GM19351 (cell line): ENCODE measurements at regions not wholly inside any gene's neighbourhood (a gene's known extent, or its start where the extent isn't known, plus 50 kb on each side); places are given as distances from the start of the nearest gene placed in this dataset.
"Not testable (repeated sequence)": the region's sequence is repeated elsewhere in the genome, so short reads cannot be mapped to it uniquely, and the experiment has no call there.

Experiments used
- ATAC-seq: cut with Tn5 transposase; IDR thresholded peaks from one replicate; pipeline ENCODE4 v1.9.1; 2021; ENCODE audit warnings: mild to moderate bottlenecking, moderate library complexity; ENCODE audit not compliant: unreplicated experiment

DNA sequence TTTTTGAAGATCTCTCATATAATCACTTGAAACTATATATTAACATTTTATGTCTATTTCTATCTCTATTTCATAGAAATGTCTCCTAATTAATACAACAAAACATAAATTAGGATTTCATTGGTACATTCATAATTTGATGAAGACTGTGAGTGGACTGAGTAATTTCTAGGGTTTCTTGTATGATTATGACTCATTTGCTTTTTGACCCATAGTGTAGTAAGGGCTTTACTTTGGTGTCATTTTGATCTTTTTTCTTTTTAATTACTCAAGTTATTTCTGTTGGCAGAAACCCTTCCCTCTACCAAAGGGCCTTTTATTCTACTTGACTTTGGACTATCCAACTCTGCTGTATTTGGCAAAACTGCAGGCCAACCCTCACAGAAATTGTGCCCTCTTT is 207.9 kb upstream of the MAGEB16 start:
- ATAC-seq: no peak

GRCh38 chrX:35611562-35611961 is 186.6 kb upstream of the MAGEB16 start:
- ATAC-seq: not testable (repeated sequence)

GRCh38 chrX:35617836-35618235 is 180.3 kb upstream of the MAGEB16 start:
- ATAC-seq: no peak

- no peak for ATAC-seq
Observed at GRCh38 chrX:35622040-35622439, 176.1 kb upstream of the MAGEB16 start.

DNA sequence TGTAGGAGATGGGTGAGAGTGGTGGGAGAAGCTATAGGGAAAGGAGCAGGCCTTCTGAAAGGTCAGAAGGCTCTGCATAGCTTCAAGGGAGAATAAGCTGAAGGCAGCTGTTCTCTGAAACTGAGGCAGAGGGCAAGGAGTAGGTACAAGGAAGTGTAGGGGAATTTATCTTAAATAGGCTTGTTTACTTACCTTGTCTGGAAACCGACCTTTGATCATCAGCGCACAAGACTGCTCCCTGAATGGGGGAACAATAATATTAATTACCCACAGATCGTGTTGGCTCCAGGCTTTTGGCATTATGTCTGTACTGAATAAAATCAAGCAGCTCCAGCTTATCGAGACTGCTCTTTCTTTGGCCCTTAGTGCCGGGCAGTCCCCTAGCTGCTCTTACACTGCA is 175.5 kb upstream of the MAGEB16 start:
- no peak for ATAC-seq

DNA sequence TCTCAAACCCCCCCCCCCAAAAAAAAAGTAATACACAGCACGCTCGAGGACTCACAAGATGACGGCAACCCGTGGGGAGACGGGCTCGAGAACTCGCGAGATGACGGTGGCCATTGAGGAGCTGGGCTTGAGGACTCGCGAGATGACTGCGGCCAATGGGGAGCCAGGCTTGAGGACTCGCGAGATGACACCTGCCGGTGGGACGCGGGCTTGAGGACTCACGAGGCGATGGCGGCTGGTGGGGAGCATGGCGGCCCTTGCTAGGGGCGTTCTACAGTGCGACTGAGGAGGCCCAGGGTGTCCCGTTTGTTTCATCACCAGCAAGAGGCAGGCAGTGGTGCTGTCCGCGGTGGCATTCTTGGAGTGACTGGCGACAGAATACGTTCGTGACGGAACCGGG is 172.4 kb upstream of the MAGEB16 start:
- no peak for ATAC-seq

GRCh38 chrX:35626124-35626523 is 172.0 kb upstream of the MAGEB16 start:
- no peak for ATAC-seq

DNA sequence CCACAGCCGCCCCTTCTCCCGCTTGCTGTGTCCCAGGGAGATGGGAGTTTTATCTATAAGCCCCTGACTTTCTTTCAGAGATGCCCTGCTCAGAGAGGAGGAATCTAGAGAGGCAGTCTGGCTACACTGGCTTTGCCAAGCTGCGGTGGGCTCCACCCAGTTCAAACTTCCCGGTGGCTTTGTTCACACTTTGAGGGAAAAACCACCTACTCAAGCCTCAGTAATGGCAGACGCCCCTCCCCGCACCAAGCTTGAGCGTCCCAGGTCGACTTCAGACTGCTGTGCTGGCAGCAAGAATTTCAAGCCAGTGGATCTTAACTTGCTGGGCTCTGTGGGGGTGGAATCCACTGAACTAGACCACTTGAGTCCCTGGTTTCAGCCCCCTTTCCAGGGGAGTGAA is 162.2 kb upstream of the MAGEB16 start:
- ATAC-seq: not testable (repeated sequence)

- no peak for ATAC-seq
Observed at GRCh38 chrX:35664833-35665232, 133.3 kb upstream of the MAGEB16 start.

DNA sequence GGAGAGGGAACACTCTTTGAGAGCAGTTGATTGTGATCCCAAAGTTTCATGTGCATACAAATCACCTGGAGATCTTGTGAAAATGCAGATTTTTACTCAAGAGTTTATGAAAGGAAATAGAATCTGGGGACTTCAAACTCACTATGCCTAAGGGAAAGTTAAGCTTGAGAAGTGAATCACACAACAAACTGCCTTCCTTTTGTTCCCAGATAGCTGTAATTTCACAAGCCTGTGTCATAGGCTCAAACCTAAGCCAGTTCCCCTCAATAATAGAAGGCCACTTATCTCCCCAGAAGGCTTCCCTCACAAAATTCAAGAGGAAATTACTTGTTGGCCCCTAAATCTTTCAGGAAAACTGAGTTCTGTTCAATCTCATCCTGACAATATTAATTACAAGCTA is 132.8 kb upstream of the MAGEB16 start:
- no peak for ATAC-seq

DNA sequence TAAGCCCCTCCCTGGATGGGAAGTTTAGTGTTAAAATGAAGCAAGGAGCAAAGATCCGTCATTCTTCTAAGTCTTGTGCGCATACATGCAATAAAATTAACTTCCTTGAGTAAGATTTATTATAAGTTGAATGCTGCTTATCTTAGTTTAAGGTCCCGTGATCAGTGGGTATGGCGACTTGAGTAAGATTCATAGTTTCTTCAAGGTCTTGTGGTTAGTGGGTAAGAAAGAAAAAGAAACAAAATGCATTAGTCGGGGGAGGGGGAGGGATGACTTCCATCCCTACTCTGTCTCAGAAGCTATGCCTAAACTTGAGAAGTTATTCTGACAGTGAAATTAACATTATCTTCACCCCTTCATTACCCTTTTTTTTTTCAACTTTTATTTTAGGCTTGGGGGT is 127.3 kb upstream of the MAGEB16 start:
- ATAC-seq: no peak

- no peak for ATAC-seq
Observed at GRCh38 chrX:35675151-35675550, 123.0 kb upstream of the MAGEB16 start.

DNA sequence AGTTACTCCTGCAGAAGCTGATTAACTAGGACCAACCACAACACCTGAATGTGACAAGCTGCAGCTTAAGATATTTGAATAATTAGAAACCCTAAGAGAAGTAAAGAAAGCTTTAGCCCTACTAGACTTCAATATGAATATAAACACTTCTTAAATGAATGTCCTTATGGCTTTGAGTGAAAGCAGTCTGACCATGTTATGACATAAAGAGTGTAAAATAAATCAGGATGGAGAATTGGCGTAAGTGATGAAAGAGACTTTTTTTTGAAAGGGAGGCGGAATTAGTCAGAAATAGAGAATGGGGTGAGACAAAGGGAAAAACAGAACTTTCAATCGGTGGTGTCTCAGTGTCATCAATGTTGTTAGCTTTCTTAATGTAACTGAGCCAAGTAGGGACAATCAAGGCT is 117.2 kb upstream of the MAGEB16 start:
- no peak for ATAC-seq

- no peak for ATAC-seq
Observed at GRCh38 chrX:35682476-35682875, 115.7 kb upstream of the MAGEB16 start.

DNA sequence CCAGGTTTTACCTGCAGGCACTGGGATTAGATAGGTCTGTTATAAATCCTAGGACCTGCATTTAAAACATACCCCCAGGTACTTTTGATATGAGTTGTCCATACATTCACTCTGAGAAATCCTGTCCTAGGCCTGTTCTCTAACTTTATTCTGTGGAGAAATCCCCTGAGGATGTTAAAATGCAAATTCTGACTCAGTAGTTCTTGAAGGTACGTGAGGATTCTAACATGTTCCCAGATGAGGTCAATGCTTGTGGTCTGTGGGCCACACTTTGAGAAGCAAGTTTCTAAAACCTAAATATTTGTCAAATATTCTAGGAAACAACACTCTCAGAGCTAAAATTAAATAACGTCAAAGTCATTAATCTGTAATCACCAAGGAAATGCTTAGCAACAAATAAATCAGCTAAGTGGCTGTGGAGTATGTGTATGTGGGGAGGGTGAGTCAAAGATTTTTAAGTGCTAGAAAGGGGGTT is 101.3 kb upstream of the MAGEB16 start:
- ATAC-seq: no peak

- no peak for ATAC-seq
Observed at GRCh38 chrX:35699642-35700041, 98.5 kb upstream of the MAGEB16 start.

- ATAC-seq: no peak
Observed at GRCh38 chrX:35700121-35700520, 98.0 kb upstream of the MAGEB16 start.

DNA sequence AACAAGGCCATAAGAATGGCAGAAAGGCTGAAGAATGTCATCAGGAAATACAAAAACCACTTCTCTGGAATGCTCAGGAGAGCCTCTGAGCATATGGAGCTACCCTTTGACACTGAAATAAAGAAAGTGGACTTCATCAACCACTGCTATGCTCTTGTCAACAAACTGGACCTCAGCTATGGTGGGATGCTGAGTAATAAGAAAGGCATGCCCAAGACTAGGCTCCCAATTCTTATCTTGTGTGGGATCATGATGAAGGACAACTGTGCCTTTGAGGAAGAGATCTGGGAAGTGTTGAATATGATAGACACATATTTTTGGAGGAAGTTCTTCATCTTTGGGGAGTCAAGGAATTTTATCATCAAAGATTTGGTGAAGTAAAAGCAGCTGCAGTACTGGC is 86.9 kb upstream of the MAGEB16 start:
- ATAC-seq: no peak

DNA sequence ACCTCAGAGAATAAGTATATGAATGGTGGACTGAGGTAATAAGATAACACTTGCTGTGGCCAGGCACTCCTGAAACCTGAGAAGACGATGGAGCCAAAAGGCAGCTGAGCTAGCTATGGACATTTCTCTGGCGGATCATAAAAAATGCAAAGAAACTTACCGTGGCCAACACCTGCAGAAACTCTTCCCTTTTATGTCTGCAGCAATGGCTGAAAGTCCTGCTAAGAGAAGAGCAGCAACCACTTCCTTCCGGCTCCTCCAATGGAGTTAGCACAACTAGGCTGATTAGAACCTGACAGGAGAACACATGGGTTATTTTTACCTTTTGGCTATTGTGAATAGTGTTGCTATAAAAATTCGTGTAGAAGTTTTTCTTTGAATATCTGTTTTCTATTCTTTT is 76.0 kb upstream of the MAGEB16 start:
- ATAC-seq: no peak

GRCh38 chrX:35726176-35726575 is 72.0 kb upstream of the MAGEB16 start:
- ATAC-seq: no peak

GRCh38 chrX:35728481-35728880 is 69.7 kb upstream of the MAGEB16 start:
- ATAC-seq: no peak

- ATAC-seq: no peak
Observed at GRCh38 chrX:35733879-35734278, 64.3 kb upstream of the MAGEB16 start.

- no peak for ATAC-seq
Observed at GRCh38 chrX:35741142-35741541, 57.0 kb upstream of the MAGEB16 start.

- ATAC-seq: no peak
Observed at GRCh38 chrX:35743331-35743730, 54.8 kb upstream of the MAGEB16 start.
